Smooth muscle cell (in vitro differentiated cells): ENCODE measurements at regions not wholly inside any gene's neighbourhood (a gene's known extent, or its start where the extent isn't known, plus 50 kb on each side); places are given as distances from the start of the nearest gene placed in this dataset.

ENCODE experiments used
- DNase-seq: peaks from one replicate; lab custom pipeline; 2025; ENCODE audit not compliant: unreplicated experiment; lab: John Stamatoyannopoulos, UW
- H2AFZ ChIP-seq: fragments of 200-600 bp; sonication (generic); 2 replicates; pipeline ENCODE4 v1.6.0; 2016; ENCODE audit warnings: antibody characterized with exemption, low read depth, mild to moderate bottlenecking
- H3F3A ChIP-seq: fragments of 200-600 bp; sonication (generic); 2 replicates; pipeline ENCODE4 v1.6.0; 2017; ENCODE audit warnings: antibody characterized with exemption, low read depth
- H3K27ac ChIP-seq: fragments of 200-600 bp; sonication (generic); 2 replicates; pipeline ENCODE4 v1.5.1; 2016; ENCODE audit warnings: low read depth, mild to moderate bottlenecking
- H3K27me3 ChIP-seq: fragments of 200-600 bp; sonication (generic); 2 replicates; pipeline ENCODE4 v1.6.1; 2016; ENCODE audit warnings: low read depth, mild to moderate bottlenecking
- H3K36me3 ChIP-seq: fragments of 200-600 bp; sonication (generic); 2 replicates; pipeline ENCODE4 v1.5.1; 2016; ENCODE audit warnings: low read depth
- H3K4me1 ChIP-seq: fragments of 200-600 bp; sonication (generic); 2 replicates; pipeline ENCODE4 v1.5.1; 2016; ENCODE audit warnings: low read depth
- H3K4me2 ChIP-seq: fragments of 200-600 bp; sonication (generic); 2 replicates; pipeline ENCODE4 v1.6.0; 2016; ENCODE audit warnings: mild to moderate bottlenecking
- H3K4me3 ChIP-seq: fragments of 200-600 bp; sonication (generic); 2 replicates; pipeline ENCODE4 v1.5.1; 2016; ENCODE audit warnings: mild to moderate bottlenecking
- H3K79me2 ChIP-seq: fragments of 200-600 bp; sonication (generic); 2 replicates; pipeline ENCODE4 v1.6.0; 2016; ENCODE audit warnings: low read depth, mild to moderate bottlenecking
- H3K9ac ChIP-seq: fragments of 200-600 bp; sonication (generic); 2 replicates; pipeline ENCODE4 v1.6.0; 2016; ENCODE audit warnings: low read depth
- H3K9me3 ChIP-seq: fragments of 200-600 bp; sonication (generic); replicated peaks from 2 replicates; pipeline ENCODE4 v1.5.1; 2016; ENCODE audit warnings: low read depth
- H4K20me1 ChIP-seq: fragments of 200-600 bp; sonication (generic); 2 replicates; pipeline ENCODE4 v1.6.0; 2016; ENCODE audit warnings: low read depth
- WGBS: methylation state at CpG from one replicate; pipeline ENCODE4 v1.1.7; 2016; ENCODE audit warnings: low lambda C conversion rate; 5-methylcytosine and 5-hydroxymethylcytosine counted together
- TF ChIP-seq, protein P1 (sequence below): fragments of 200-600 bp; sonication (generic); IDR thresholded peaks from 2 replicates; pipeline ENCODE4 v1.5.1; 2017; ENCODE audit warnings: borderline replicate concordance, mild to moderate bottlenecking, antibody characterized with exemption; ENCODE audit not compliant: insufficient read depth, poor library complexity, severe bottlenecking

DNA sequence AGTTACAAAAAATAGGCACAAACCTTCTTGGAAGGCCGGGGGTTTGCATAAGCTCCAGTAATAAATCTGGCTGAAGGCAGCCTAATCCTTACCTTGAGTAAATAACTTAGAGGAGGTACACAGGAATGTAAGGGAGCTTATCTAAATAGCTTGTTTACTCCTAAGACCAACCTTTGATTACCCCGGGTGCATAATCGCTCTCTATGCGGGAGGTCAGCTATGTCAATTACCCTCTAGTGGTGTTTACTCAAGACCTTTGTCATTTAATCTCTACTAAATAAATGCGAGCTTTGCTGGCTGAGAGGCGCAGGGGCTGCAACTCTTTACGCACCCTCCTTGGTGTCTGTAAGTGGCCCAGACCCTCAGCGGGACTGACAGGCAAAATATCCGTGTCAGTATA, 50.2 kb upstream of the MAP9 start:
- DNase-seq: no peak
- WGBS: 70% methylated on average over 9 of the region's 9 CpGs

More for the DNA sequence above, 50.2 kb upstream of the MAP9 start:
- Histone ChIP-seq H3K4me1 (no peaks in the 10 kb centered on the region), H3K79me2 (no peaks in the 10 kb centered on the region), H3F3A (no peaks in the 10 kb centered on the region), H2AFZ (no peak overlapping the region), H3K36me3 (no peaks in the 10 kb centered on the region), H4K20me1 (no peaks in the 10 kb centered on the region), H3K9ac (no peak overlapping the region), H3K4me2 (no peak overlapping the region), H3K27me3 (no peaks in the 10 kb centered on the region), H3K4me3 (no peak overlapping the region), H3K27ac (no peak overlapping the region), H3K9me3 (no peaks in the 10 kb centered on the region)
- TF ChIP-seq, protein P1, sequence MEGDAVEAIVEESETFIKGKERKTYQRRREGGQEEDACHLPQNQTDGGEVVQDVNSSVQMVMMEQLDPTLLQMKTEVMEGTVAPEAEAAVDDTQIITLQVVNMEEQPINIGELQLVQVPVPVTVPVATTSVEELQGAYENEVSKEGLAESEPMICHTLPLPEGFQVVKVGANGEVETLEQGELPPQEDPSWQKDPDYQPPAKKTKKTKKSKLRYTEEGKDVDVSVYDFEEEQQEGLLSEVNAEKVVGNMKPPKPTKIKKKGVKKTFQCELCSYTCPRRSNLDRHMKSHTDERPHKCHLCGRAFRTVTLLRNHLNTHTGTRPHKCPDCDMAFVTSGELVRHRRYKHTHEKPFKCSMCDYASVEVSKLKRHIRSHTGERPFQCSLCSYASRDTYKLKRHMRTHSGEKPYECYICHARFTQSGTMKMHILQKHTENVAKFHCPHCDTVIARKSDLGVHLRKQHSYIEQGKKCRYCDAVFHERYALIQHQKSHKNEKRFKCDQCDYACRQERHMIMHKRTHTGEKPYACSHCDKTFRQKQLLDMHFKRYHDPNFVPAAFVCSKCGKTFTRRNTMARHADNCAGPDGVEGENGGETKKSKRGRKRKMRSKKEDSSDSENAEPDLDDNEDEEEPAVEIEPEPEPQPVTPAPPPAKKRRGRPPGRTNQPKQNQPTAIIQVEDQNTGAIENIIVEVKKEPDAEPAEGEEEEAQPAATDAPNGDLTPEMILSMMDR: no peak
